ENCODE measurements at regions not wholly inside any gene's neighbourhood (a gene's known extent, or its start where the extent isn't known, plus 50 kb on each side); places are given as distances from the start of the nearest gene placed in this dataset.

- ChIA-PET POLR2A (ENCODE audit: partially characterized antibody) (no interaction called here), CTCF (ENCODE audit: partially characterized antibody) (interaction anchor here (1.1 kb wide), 1 partner anchor 9 kb away, joined by 3 read pairs; no protein-coding TSS in a partner anchor)
- H3K23ac ChIP-seq (ENCODE audit: insufficient read length) = no peak overlapping the region
- H3K27ac ChIP-seq (ENCODE audit: low read depth, low read length) = no peak overlapping the region
- H3K4me2 ChIP-seq (ENCODE audit: insufficient read depth in 1 of 2, low read depth in 2 of 2, low read length in 2 of 2) = no peak overlapping the region
- H3K9me3 ChIP-seq (ENCODE audit: insufficient read depth in 2 of 2, low read depth in 1 of 2, low read length in 1 of 2) = no peaks in the 10 kb centered on the region
- no peak overlapping the region for H3K18ac ChIP-seq (ENCODE audit: extremely low read depth, low read length)
- WGBS, 2 experiments (ENCODE audit: extremely low coverage in 1 of 2, insufficient coverage in 1 of 2, insufficient read length in 1 of 2, insufficient replicate concordance in 2 of 2, low coverage in 1 of 2, low lambda C conversion rate in 2 of 2, missing lambda C conversion rate in 1 of 2) = 56% methylated on average over 2 of the region's 2 CpGs; no CpG with 5 or more reads in 1 of the 2 experiments
- H4K8ac ChIP-seq (ENCODE audit: extremely low read depth, insufficient read depth, low read length) = no peak overlapping the region
- no peak overlapping the region for H2AK5ac ChIP-seq (ENCODE audit: low read depth, low read length)
- DNase-seq (ENCODE audit: low read depth in 1 of 2, low spot score in 2 of 2) (no peak), FAIRE-seq (no peak)
- H3K14ac ChIP-seq (ENCODE audit: insufficient read length) = no peak overlapping the region
- no peaks in the 10 kb centered on the region for H3K36me3 ChIP-seq (ENCODE audit: control insufficient read depth in 2 of 4, insufficient read depth in 4 of 4, low read length in 3 of 4)
- no peak overlapping the region for H2AFZ ChIP-seq (ENCODE audit: low read length)
- no peak overlapping the region for H3K4me3 ChIP-seq (ENCODE audit: extremely low read depth in 1 of 4, insufficient read depth in 2 of 4, low read depth in 3 of 4, low read length in 4 of 4)
- no peaks in the 10 kb centered on the region for H3K79me1 ChIP-seq (ENCODE audit: low read depth, low read length)
- no peak overlapping the region for H4K5ac ChIP-seq (ENCODE audit: insufficient read length, low read depth, low read length)
- no peak overlapping the region for H3K56ac ChIP-seq (replicated peaks; ENCODE audit: insufficient read length, low read depth, low read length)
- H3K4me1 ChIP-seq (replicated peaks in 1 of 4; ENCODE audit: control insufficient read depth in 3 of 4, insufficient read depth in 4 of 4, low read length in 3 of 4) = no peaks in the 10 kb centered on the region
- H2BK5ac ChIP-seq (ENCODE audit: low read depth, low read length) = no peak overlapping the region
- no peak overlapping the region for H3K4ac ChIP-seq (replicated peaks; ENCODE audit: insufficient read length, low read depth, low read length)
- H3K23me2 ChIP-seq (ENCODE audit: low read depth, low read length) = no peaks in the 10 kb centered on the region
- H2BK12ac ChIP-seq (ENCODE audit: low read depth, low read length) = no peak overlapping the region
- H3K27me3 ChIP-seq (replicated peaks in 1 of 4; ENCODE audit: control insufficient read depth in 3 of 4, extremely low read depth in 1 of 4, insufficient read depth in 3 of 4, low read length in 3 of 4) = no peaks in the 10 kb centered on the region
- H4K20me1 ChIP-seq (replicated peaks in 1 of 2; ENCODE audit: control insufficient read depth in 1 of 2, insufficient read depth in 2 of 2, low read length in 2 of 2) = no peaks in the 10 kb centered on the region
- H2BK15ac ChIP-seq (ENCODE audit: low read length) = no peak overlapping the region
- H2BK120ac ChIP-seq (replicated peaks; ENCODE audit: low read depth, low read length) = no peak overlapping the region
- H4K91ac ChIP-seq (replicated peaks; ENCODE audit: insufficient read length, low read length) = no peak overlapping the region
- no peak overlapping the region for H3K9ac ChIP-seq (replicated peaks in 1 of 4; ENCODE audit: extremely low read depth in 1 of 4, low read depth in 3 of 4, low read length in 3 of 4)
- H2BK20ac ChIP-seq (ENCODE audit: low read length) = no peak overlapping the region
- H3K79me2 ChIP-seq (ENCODE audit: control insufficient read depth in 1 of 2, insufficient read depth in 2 of 2, low read length in 2 of 2) = no peaks in the 10 kb centered on the region
- TF ChIP-seq POLR2A (IDR thresholded peaks at IDR 0.05; ENCODE audit: control extremely low read depth in 1 of 2, low read depth in 2 of 2, low read length in 2 of 2) (no peak), JUND (IDR thresholded peaks at IDR 0.05; ENCODE audit: low read length) (no peak), ASH2L (IDR thresholded peaks at IDR 0.05; ENCODE audit: low read length) (no peak), TCF12 (IDR thresholded peaks at IDR 0.05; ENCODE audit: low read depth, low read length) (no peak), EZH2 (IDR thresholded peaks at IDR 0.05; ENCODE audit: low read depth, low read length, severe bottlenecking) (no peak), CHD1 (IDR thresholded peaks at IDR 0.05; ENCODE audit: low read depth, low read length) (no peak), CBX5 (IDR thresholded peaks at IDR 0.05; ENCODE audit: low read depth, low read length) (no peak), PHF8 (conservative IDR thresholded peaks at IDR 0.05; ENCODE audit: low read depth, low read length) (no peak), SIN3A (conservative IDR thresholded peaks at IDR 0.05 in 1 of 2, IDR thresholded peaks at IDR 0.05 in 1 of 2; ENCODE audit: low read depth in 1 of 2, low read length in 2 of 2) (no peak), NANOG (IDR thresholded peaks at IDR 0.05; ENCODE audit: insufficient read depth, low read depth, low read length, poor library complexity, severe bottlenecking) (no peak), BCL11A (IDR thresholded peaks at IDR 0.05; ENCODE audit: low read depth in 2 of 2, low read length in 2 of 2) (no peak), TAF1 (IDR thresholded peaks at IDR 0.05; ENCODE audit: low read depth, low read length) (no peak), SIX5 (IDR thresholded peaks at IDR 0.05; ENCODE audit: low read depth, low read length) (no peak), POLR2AphosphoS5 (IDR thresholded peaks at IDR 0.05; ENCODE audit: low read depth, low read length) (no peak), TAF7 (optimal IDR thresholded peaks at IDR 0.05; ENCODE audit: borderline replicate concordance, low read depth, low read length) (no peak), RBBP5 (IDR thresholded peaks at IDR 0.05; ENCODE audit: borderline replicate concordance, low read depth, low read length) (no peak), SP1 (IDR thresholded peaks at IDR 0.05; ENCODE audit: low read depth, low read length) (no peak)
These were observed 569.1 kb upstream of the ZFP42 start for GRCh38 chr4:187426511-187426910.

Measured in H1 (cell line).